ENCODE measurements at regions not wholly inside any gene's neighbourhood (a gene's known extent, or its start where the extent isn't known, plus 50 kb on each side); places are given as distances from the start of the nearest gene placed in this dataset.

DNA sequence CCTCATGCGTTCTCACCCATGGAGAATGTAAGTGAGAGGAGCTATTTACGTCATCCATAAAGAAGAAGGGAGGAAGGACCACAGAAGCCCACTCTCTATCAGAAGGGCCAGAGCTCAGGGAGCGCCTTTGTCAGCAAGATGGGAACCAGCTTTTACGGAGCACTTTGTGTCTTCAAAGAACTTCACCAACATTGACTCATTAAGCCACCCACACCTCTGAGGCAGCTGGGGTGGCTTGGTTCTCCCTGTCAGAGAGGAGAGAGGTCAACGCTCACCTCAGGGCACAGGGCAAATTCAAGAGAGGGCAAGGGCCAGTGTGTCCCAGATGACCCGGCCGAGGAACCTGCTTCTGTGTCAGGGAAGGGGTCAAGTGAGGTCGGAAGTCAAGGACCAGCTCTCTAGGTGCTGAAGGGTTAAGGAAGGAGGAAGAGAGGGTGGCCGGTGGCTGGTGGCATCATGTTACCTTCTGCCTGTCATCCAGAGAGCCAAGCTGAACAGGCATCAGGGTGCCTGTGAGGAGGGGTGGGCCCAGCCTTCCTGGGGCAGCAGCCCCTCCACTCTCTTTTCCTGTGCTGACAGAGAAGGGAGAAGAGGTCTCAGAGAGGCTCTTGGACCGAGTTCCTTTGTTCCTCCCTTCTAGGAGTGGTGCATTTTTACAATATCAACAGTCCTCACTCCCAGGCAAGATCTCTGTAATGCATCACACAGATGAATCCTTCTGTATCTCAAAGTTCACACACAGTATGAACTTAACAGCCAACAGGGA lies 109.0 kb downstream of the ETS2 start (continued):
- TF ChIP-seq RFX5 (IDR thresholded peaks at IDR 0.05; ENCODE audit: low read depth, low read length) = no peak

DNA sequence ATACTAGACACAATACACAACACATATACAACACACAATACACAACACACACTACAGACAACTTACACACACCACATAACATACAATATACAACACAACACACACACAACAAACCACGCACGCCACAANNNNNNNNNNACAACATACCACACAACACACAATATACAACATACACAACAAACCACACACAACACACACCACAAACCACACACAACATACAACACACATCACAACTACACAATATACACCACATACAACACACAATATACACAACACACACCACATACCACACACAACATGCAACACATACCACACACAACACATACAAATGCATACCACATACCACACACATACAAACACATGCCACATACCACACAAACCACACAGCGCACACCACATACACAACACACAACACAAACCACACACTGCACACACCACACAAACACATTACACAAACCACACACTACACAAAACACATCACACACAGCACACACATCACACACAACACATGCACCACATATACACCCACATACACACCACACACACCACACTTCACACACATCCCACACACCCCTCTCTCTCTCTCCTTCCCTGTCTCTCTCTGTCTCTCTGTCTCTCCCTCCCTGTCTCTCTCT lies 108.3 kb downstream of the ETS2 start:
- no peaks in the 10 kb centered on the region for H3K79me1 ChIP-seq (ENCODE audit: low read depth in 1 of 2, low read length in 2 of 2)
- H3K27me3 ChIP-seq (ENCODE audit: control insufficient read depth, insufficient read depth, low read length) = no peaks in the 10 kb centered on the region
- no peaks in the 10 kb centered on the region for H4K20me1 ChIP-seq (ENCODE audit: insufficient read depth, low read length)
- intact Hi-C loops (cut with micrococcal nuclease) = loop anchor here (2.0 to 10.0 kb wide), 3 partner anchors 107 to 213 kb away; partner anchors contain the start of gene ETS2
- dilution Hi-C loops (cut with HindIII; ENCODE audit: low sequenced_read_pairs, unreplicated experiment) = no loop called here
- H3K14ac ChIP-seq (replicated peaks; ENCODE audit: low read depth, low read length) = peak overlapping the region; percentile 49
- POLR2A ChIA-PET (ENCODE audit: unreplicated experiment) = no interaction called here
- no peaks in the 10 kb centered on the region for H3K9me3 ChIP-seq (ENCODE audit: control insufficient read depth, insufficient read depth, low read length)
- in situ Hi-C loops (cut with MboI; ENCODE audit: low sequenced_read_pairs) = no loop called here
- H2AK5ac ChIP-seq (ENCODE audit: low read depth, low read length) = peak overlapping the region; percentile 62
- CTCF ChIA-PET = no interaction called here
- no peak overlapping the region; the same call in 1 of the 2 replicates for H4K5ac ChIP-seq (ENCODE audit: low read depth, low read length)
- H3K9me1 ChIP-seq (ENCODE audit: insufficient read depth, low read length) = peaks cover 14% of the 10 kb centered on the region
- H2BK15ac ChIP-seq (ENCODE audit: low read depth, low read length) = peak overlapping the region; percentile 16; the same call in 2 of the 3 replicates
- DNase-seq (no peak), ATAC-seq (ENCODE audit: low read depth) (no peak)
- peak overlapping the region; percentile 66 for H3K23ac ChIP-seq (ENCODE audit: low read depth, low read length)
- peak overlapping the region; percentile 84 for H2BK5ac ChIP-seq (ENCODE audit: low read depth, low read length, poor library complexity, severe bottlenecking)
- H3K4me3 ChIP-seq (ENCODE audit: insufficient read depth, low read depth, low read length) = no peak overlapping the region
- TF ChIP-seq, protein P1, sequence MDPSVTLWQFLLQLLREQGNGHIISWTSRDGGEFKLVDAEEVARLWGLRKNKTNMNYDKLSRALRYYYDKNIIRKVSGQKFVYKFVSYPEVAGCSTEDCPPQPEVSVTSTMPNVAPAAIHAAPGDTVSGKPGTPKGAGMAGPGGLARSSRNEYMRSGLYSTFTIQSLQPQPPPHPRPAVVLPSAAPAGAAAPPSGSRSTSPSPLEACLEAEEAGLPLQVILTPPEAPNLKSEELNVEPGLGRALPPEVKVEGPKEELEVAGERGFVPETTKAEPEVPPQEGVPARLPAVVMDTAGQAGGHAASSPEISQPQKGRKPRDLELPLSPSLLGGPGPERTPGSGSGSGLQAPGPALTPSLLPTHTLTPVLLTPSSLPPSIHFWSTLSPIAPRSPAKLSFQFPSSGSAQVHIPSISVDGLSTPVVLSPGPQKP (IDR thresholded peaks at IDR 0.05; ENCODE audit: borderline replicate concordance, low read depth, low read length) = no peak
- TF ChIP-seq FOS (IDR thresholded peaks at IDR 0.05; ENCODE audit: low read depth, low read length) = no peak
- no peak for TF ChIP-seq CEBPB (IDR thresholded peaks at IDR 0.05; ENCODE audit: low read depth, low read length)
- 89% methylated on average over 1 of the region's 3 CpGs; no CpG with 5 or more reads in 1 of the 2 experiments for WGBS, 2 experiments (ENCODE audit: extremely low coverage in 2 of 2, insufficient read length in 1 of 2)
- H3K27ac ChIP-seq (ENCODE audit: insufficient read depth, low read length) = no peak overlapping the region
- no peak overlapping the region for H3K56ac ChIP-seq (ENCODE audit: extremely low read depth, insufficient read depth, low read length)
- H4K8ac ChIP-seq (ENCODE audit: low read depth in 2 of 2, low read length in 2 of 2) = peak overlapping the region in 1 of 2 experiments; percentile 60; a peak in 3 of 4 replicates
- no peak overlapping the region for H2AK9ac ChIP-seq (replicated peaks; ENCODE audit: low read depth, low read length, poor library complexity)
- peaks cover 17% of the 10 kb centered on the region for H3K4me1 ChIP-seq (ENCODE audit: control insufficient read depth, insufficient read depth, low read length)
- H2BK120ac ChIP-seq (ENCODE audit: low read depth, low read length) = peak overlapping the region; percentile 46
- H3K18ac ChIP-seq (ENCODE audit: low read depth, low read length) = peak overlapping the region; percentile 13; the same call in 1 of the 2 replicates
- no peak overlapping the region for H3K4me2 ChIP-seq (ENCODE audit: low read depth, low read length)
- H3K36me3 ChIP-seq (ENCODE audit: control insufficient read depth, insufficient read depth, low read length) = no peaks in the 10 kb centered on the region
- BruUV-seq (replicated peaks) = no TSS peak
- H2BK20ac ChIP-seq (ENCODE audit: low read depth, low read length) = peak overlapping the region; percentile 72
- H3K4ac ChIP-seq (ENCODE audit: low read depth, low read length) = peak overlapping the region; percentile 73
- peak overlapping the region; percentile 8 for H2AFZ ChIP-seq (replicated peaks; ENCODE audit: low read length, poor library complexity)
- H4K91ac ChIP-seq (ENCODE audit: insufficient read depth, low read depth, low read length) = peak overlapping the region; percentile 35
- H3K9ac ChIP-seq (ENCODE audit: low read depth, low read length) = no peak overlapping the region
